Right hindlimb (tissue), 1 donor: ENCODE measurements at regions not wholly inside any gene's neighbourhood (a gene's known extent, or its start where the extent isn't known, plus 50 kb on each side); places are given as distances from the start of the nearest gene placed in this dataset.

Experiments
- DNase-seq: peaks from one replicate; pipeline ENCODE4 v3.0.0-alpha.2; 2018

- DNase-seq = no peak
These were observed 1398.3 kb downstream of the DSC3 start for GRCh38 chr18:29644276-29644675.

DNA sequence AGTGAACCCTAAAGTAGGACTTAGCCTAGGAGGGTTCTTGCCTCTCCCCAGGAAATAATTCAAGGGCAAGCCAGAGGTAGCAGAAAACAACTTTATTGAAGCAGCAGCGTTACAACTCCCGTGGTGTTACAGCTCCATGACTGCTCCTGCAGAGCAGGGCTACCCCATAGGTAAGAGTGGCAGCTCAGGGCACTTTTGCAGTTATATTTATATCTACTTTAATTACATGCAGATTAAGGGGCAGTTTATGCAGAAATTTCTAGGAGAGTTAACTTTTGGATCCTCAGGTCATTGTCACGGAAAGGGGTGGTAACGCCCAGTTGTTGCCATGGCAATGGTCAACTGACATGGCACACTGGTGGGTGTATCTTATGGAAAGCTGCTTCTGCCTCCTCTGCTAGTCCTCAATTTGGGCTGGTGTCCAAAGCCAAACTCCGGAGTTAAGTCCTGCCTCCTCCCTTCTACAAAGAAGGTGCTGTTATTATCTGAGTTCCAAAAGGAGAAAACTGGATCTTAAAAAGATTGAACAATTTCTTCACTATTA is 1413.0 kb downstream of the DSC3 start:
- no peak for DNase-seq

GRCh38 chr18:29626094-29626493 is 1416.4 kb downstream of the DSC3 start:
- DNase-seq = no peak

DNA sequence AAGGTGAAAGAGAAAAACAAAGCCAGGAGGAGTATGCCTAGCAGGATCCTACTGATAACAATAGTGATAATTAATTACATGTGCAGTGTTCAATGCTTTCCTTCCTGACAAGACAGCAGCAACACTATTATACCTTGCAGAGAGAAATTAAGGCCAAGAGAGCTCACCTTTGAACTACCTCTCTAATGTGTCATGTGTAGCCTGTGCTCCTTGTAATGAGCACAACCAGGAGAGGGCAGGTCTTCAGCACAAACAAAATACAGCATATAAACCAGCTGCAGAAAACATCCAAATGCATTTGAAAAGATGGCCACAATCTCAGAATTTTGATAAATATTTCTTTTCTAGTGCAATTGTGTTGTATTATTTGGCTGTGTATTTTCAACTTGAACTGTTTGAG is 1425.7 kb downstream of the DSC3 start:
- no peak for DNase-seq

GRCh38 chr18:29608982-29609381 is 1432.1 kb upstream of the CDH2 start:
- no peak for DNase-seq

GRCh38 chr18:29605365-29605764 is 1428.4 kb upstream of the CDH2 start:
- DNase-seq = no peak

- no peak for DNase-seq
These were observed 1420.0 kb upstream of the CDH2 start for GRCh38 chr18:29596959-29597358.

DNA sequence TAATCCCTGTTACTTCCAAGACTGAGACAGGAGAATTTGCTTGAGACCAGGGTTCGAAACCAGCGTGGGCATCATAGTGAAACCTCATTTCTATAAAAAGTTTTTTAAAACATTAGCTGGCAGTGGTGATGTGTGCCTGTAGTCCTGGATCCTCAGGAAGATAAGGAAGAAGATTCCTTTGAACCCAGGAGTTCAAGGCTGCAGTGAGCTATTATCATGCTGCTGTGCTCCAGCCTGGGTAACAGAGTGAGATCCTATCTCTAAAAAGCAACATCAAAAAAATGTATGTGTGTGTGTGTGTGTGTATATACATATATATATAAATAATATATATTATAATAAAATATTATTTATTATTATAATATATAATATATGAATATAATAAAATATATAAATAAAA is 1417.6 kb upstream of the CDH2 start:
- DNase-seq = no peak

DNA sequence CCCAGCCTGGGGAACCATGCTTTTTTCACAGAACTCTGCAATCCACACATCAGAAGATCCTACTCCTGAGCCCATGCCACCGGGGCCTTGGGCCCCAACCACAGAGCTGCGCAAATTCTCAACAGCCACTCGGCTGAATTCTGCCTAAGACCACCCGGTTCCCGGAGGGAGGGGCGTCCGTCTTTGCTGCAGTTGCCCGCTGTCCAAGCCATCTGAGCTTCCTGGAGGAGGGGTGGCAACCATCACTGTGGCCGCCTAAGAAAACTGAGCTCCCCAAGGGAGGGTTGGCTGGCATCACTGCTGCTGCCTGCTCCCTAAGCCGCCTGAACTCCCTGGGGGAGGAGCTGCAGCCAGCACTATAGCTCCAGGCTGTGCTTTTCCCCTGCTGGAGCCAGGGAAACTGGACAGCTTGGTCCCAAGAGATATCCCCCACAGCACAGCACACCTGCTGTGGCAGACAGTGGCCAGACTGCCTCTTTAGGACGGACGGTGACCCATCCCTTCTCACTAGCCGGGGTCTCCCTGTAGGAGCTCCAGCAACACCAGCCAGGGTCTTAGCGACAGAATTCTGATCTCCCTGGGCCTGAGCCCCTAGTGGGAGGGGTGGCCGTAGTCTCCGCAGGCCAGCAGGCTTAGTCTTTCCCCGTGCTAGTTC is 1411.6 kb upstream of the CDH2 start:
- no peak for DNase-seq

DNA sequence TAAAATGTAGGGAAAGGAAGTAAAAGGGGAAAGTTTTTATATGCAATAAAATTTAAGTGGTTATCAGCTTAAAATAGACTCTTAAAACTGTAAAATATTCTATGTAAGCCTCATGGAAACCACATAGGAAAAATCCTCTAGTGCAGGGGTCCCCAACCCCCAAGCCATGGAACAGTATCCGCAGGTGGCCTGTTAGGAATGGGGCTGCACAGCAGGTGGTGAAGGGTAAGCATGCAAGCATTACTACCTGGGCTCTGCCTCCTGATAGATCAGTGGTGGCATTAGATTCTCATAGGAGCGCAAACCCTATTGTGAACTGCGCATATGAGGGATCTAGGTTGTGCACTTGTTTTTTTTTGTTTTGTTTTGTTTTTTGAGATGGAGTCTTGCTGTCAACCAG is 1409.3 kb upstream of the CDH2 start:
- DNase-seq = no peak

DNA sequence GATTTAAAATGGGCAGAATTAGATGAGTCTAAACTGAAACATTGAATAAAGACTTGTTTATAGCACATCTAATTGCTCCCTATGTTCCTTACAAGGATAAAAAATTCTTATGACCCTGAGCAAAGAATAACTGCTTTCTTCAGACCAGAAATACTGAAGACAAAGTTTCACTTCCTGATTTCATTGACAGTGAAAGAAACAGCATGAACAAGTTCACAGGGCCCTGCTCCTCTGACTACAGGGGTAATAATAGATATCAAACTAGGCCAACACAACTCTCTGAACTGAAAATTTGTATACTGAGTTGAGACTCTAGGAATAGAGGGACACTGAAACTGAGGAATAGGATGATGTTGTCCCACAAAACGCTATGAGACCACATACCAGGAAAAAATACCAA is 1383.3 kb upstream of the CDH2 start:
- DNase-seq = no peak

GRCh38 chr18:29556070-29556469 is 1379.1 kb upstream of the CDH2 start:
- DNase-seq = no peak

DNA sequence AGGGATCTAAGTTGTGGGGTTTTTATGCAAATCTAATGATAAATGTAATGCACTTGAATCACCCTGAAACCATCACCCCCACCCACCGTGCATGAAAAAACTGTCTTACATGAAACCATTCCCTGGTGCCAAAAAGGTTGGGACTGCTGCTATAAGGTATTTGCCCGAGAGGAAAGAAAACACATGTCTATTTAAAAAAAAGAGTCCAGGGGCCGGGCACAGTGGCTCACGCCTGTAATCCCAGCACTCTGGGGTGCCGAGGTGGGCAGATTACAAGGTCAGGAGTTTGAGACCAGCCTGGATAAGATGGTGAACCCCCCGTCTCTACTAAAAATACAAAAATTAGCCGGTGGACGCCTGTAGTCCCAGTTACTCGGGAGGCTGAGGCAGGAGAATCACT is 1372.8 kb upstream of the CDH2 start:
- DNase-seq = no peak

GRCh38 chr18:29547626-29548025 is 1370.7 kb upstream of the CDH2 start:
- DNase-seq = no peak

DNA sequence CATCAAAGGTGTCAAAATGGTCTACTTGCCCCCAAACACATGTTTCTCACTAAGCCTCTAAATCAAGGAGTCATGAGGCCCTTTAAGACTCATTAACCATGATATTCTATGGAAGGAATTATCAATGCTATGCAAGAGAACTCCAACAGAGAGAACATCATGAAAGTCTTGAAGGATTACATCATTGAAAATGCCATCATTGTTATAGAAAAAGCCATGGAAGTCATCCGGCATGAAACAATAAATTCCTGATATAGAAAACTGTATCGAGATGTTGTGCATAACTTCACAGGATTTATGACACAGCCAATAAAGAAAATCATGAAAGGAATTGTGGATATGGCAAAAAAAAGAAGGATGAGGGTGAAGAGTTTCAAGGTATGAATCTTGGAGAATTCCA is 1363.6 kb upstream of the CDH2 start:
- DNase-seq = no peak

DNA sequence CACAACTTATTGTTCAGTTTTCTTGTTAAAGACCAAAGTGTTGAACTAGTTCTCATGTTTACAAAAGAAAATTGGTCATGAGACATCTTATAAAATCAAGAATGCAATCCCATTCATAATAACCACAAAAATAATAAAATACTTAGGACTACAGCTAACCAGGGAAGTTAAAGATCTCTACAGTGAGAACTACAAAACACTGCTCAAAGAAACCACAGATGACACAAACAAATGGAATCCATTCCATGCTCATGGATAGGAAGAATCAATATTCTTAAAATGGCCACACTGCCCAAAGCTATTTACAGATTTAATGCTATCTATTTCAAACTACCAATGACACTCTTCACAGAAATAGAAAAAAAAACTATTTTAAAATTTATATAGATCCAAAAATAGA is 1354.8 kb upstream of the CDH2 start:
- no peak for DNase-seq

GRCh38 chr18:29523371-29523770 is 1346.4 kb upstream of the CDH2 start:
- no peak for DNase-seq

- no peak for DNase-seq
These were observed 1335.8 kb upstream of the CDH2 start for GRCh38 chr18:29512761-29513160.

DNA sequence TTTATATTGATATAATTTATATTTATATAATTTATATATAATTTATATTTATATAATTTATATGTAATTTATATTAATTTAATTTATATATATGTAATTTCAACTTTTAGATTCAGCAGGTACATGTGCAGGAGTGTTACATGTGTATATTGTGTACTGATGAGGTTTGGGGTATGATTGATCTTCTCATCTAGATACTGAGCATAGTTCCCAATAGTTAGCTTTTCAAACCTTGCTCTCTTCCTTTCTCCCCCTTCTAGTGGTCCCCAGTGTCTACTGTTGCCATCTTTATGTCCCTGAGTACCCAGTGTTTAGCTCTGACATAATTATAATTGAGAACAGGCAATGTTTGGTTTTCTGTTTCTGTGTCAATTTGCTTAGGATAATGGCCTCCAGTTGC is 1335.3 kb upstream of the CDH2 start:
- DNase-seq = no peak

GRCh38 chr18:29501952-29502351 is 1325.0 kb upstream of the CDH2 start:
- DNase-seq = no peak

DNA sequence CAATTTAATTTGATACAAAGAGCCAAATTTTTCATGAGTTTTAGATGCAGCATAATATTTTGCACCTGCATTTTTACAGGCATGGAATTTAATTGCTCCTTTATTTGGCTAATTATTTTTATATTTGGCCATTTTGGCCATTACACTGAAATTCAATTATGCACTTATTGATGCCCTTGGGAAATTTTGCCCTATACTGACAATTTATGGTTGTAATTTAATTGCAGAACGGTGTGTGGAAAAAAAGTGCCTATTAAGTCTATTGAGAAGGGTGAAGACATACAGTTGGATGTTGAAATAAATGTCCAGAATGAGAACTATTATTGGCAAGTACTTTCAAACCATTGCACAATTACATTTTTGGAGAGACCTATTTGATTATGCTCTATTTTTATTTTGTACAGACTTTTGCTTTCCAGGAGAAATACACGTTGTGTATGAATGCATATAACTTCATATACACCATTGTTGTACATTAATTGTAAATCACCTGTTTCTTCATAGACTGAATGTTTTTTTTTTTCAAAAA is 1319.3 kb upstream of the CDH2 start:
- no peak for DNase-seq

DNA sequence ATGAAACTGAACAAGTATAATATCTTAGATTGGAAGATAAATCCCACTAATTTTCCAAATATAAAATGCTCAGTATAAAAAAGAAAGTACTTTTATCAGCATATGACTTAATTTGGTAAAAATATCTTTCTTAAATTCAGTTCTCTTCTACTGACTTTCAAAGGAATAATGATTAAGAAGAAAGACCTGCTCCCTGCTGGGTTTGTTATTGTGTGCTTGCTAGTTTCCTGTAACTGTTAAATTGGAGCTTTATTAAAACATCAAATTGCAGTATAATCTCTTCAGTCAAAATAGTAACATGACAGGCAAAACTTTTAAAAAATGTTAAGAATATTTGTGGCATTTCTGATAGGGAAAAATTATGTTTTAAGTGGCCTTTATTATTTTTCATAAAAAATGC is 1317.4 kb upstream of the CDH2 start:
- DNase-seq = no peak

- DNase-seq = no peak
These were observed 1315.0 kb upstream of the CDH2 start for GRCh38 chr18:29491907-29492306.

DNA sequence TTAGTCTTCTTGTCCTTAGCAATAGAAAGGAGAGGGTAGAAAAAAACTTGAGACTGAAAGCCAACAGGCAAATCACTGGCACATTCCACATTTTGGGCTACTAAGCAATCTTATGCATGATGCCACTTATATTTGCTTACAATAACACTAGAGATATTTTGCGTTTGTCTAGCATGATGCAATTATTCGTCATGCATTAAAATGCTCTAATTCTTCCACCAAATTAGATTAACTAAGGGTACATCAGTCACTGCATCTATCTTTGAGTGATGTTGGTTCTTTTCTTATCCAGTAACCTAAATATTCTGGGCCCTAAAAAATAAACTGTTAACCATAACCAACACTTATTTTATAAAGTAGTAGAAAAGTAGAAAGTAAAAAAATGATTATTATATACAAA is 1311.7 kb upstream of the CDH2 start:
- DNase-seq = no peak

- no peak for DNase-seq
These were observed 1288.6 kb upstream of the CDH2 start for GRCh38 chr18:29465526-29465925.
